T-helper 2 cell treated with Interferon-gamma antibody and Interleukin-4, amounts not matched to agents 5 μg/mL and 100 μg/mL, for 36 hours (primary cell): ENCODE measurements at regions not wholly inside any gene's neighbourhood (a gene's known extent, or its start where the extent isn't known, plus 50 kb on each side); places are given as distances from the start of the nearest gene placed in this dataset.

Source experiments
- DNase-seq: peaks from one replicate; pipeline ENCODE4 v3.0.0; 2021; ENCODE audit warnings: low spot score
- H3K27ac Mint-ChIP-seq: one replicate; pipeline ENCODE4 v1.8.0; 2021; ENCODE audit warnings: mild to moderate bottlenecking, mixed read lengths
- H3K27me3 Mint-ChIP-seq: one replicate; pipeline ENCODE4 v1.8.0; 2021; ENCODE audit warnings: low read depth, mixed read lengths
- H3K36me3 Mint-ChIP-seq: one replicate; pipeline ENCODE4 v1.8.0; 2021; ENCODE audit warnings: low read depth, mixed read lengths
- H3K4me1 Mint-ChIP-seq: one replicate; pipeline ENCODE4 v1.8.0; 2021; ENCODE audit warnings: low read depth, mixed read lengths
- H3K4me3 Mint-ChIP-seq: one replicate; pipeline ENCODE4 v1.8.0; 2022; ENCODE audit warnings: mild to moderate bottlenecking, moderate library complexity, mixed read lengths
- H3K9me3 Mint-ChIP-seq: one replicate; pipeline ENCODE4 v1.8.0; 2021; ENCODE audit warnings: mixed read lengths

DNA sequence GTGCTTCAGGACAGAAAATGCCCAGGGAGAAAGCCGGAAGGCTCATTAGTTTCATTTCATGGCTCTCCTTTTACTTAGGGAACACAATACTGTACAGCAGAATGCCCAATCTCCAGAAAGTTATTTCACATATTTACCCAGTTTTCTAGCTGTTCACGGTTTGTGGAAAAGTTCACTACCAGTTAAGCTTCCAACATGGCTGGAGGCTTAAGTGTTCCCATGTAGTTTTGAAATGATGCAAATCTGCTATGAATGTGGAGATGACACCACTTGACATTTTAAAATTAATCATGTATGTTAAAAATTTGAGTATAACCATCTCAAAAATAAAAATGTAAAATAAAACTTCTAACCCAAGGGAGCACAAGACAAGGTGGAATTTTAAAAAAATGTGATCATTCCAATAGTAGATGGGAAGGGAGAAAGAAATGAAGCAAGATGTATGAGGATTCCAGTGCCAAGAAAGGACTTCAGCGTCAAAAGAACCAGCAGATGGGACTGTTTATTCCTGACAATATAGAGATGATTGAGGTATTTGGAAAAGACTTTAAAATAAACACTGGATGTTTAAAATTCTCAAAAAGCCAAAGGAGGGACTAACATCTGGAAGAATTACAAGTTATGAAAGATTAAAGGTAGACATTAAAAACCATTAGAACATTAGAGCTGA is 60.9 kb upstream of the OSR1 start:
- no peak for DNase-seq
- Mint-ChIP-seq H3K4me3 (no peak overlapping the region), H3K27me3 (peaks cover 10% of the 10 kb centered on the region), H3K9me3 (no peaks in the 10 kb centered on the region), H3K27ac (no peak overlapping the region), H3K4me1 (no peaks in the 10 kb centered on the region), H3K36me3 (no peaks in the 10 kb centered on the region)

DNA sequence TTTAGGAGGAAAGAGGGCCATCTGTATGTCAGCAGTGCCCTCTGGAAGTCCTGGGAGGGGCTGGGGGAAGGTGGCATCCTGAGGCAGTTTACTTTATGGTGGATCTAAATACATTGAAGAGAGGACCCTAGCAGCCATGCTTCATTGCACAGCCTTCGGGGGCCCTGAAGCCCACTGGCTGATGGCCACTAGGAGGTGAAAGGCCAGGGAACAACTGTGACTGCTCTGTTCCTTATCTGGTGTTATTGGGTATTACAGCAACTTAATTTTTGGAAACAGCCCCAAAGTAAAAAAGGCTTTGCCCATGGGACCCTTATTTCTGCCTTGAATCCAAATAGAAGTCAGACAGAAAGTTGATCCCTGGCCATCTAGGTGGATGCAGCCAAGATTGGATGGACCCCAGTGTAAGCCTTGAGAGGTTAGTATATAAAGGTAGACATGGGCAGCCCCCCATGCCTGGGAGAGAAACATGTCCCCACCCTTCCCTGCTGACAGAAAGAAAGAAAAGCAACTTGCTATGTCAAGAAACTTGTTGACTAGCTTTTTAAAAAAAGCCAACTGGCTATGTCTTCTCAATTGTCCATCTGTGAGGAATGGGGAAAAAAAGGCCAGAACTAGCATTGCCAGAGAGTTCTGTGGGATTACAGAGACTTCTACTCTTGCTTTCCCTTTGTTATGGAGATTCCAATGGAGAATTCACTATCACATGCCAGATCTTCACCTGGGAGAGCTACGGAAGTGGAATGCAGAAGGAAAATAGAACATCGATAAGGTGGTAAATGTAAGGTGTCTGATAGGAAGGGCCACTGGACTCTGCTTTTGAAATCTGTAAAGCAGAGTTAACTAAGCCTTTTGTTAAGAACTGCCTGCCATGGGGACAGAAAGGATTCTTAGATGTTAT is 58.6 kb upstream of the OSR1 start:
- H3K27me3 Mint-ChIP-seq, result no peaks in the 10 kb centered on the region
- no peak for DNase-seq
- no peaks in the 10 kb centered on the region for H3K36me3 Mint-ChIP-seq
- no peaks in the 10 kb centered on the region for H3K9me3 Mint-ChIP-seq
- H3K4me3 Mint-ChIP-seq, result no peak overlapping the region
- no peak overlapping the region for H3K27ac Mint-ChIP-seq
- no peaks in the 10 kb centered on the region for H3K4me1 Mint-ChIP-seq

DNA sequence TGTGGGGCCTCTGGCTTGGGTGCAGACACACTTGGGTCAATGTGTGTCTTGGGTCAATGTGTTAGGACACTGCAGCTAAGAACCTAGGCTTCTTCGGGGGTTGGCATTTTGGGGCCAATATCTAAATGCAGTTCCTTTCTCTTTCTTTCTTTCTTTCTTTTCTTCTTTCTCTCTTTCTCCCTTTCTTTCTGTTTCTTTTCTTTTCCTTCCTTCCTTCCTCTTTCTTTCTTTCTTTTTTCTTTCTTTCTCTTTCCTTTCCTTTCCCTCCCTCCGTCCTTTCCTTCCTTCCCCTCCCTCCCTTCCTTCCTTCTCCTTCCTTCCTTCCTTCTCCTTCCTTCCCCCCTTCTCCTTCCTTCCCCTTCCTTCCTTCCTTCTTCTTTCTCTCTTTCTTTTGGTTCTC is 57.7 kb upstream of the OSR1 start:
- no peak for DNase-seq
- Mint-ChIP-seq H3K27ac (no peak overlapping the region), H3K4me3 (no peak overlapping the region), H3K9me3 (no peaks in the 10 kb centered on the region), H3K4me1 (no peaks in the 10 kb centered on the region), H3K27me3 (no peaks in the 10 kb centered on the region), H3K36me3 (no peaks in the 10 kb centered on the region)

DNA sequence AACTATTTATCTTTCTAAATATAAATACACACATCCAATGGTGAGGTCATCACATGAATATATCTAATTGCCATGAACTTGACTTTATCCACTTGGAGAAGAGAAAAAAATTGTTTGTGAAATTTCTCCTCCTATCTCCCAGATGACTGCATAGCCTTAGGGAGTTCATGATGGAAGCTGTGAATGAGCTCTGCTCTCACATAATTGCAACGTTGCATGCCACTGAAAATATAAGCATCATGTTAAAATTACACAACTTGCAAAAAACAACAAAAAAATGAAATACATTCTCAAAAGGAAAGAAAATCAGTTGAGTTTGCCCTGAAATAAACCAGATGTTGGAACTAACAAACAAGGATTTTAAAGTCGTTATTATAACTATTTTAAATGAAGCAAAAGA is 50.6 kb upstream of the OSR1 start:
- H3K27ac Mint-ChIP-seq, result no peak overlapping the region
- no peak overlapping the region for H3K4me3 Mint-ChIP-seq
- no peaks in the 10 kb centered on the region for H3K9me3 Mint-ChIP-seq
- H3K36me3 Mint-ChIP-seq, result no peaks in the 10 kb centered on the region
- DNase-seq, result no peak
- H3K27me3 Mint-ChIP-seq, result peaks cover 3% of the 10 kb centered on the region
- H3K4me1 Mint-ChIP-seq, result no peaks in the 10 kb centered on the region

DNA sequence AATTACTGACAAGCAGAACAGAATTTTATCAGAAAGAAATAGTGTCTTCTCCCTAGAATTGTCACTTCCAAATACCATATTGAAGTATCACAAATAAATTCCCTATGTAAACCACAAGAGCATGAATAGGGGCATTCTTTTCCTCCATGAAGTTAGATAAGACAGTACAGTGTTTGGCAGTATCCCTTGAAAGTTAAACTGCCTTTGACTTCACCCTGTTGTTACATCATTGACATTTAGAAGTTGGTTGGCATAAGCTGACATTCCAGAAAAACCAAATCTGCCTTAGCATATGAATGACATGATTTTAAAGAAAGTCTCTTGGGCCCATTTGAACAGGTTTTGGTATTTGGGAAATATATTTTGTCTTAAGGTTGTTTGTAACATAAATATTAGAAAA is 50.2 kb upstream of the OSR1 start:
- Mint-ChIP-seq H3K27me3 (peaks cover 3% of the 10 kb centered on the region), H3K9me3 (no peaks in the 10 kb centered on the region), H3K4me3 (no peak overlapping the region), H3K27ac (no peak overlapping the region), H3K4me1 (no peaks in the 10 kb centered on the region), H3K36me3 (no peaks in the 10 kb centered on the region)
- DNase-seq, result no peak
